Activated T-helper 1 cell treated with Interleukin-2 at 50 U/mL for 16 hours (primary cell): ENCODE measurements at regions not wholly inside any gene's neighbourhood (a gene's known extent, or its start where the extent isn't known, plus 50 kb on each side); places are given as distances from the start of the nearest gene placed in this dataset.
A peak's percentile ranks its signal among the peaks of the same experiment; 100 is the strongest.
"Not testable (repeated sequence)": the region's sequence is repeated elsewhere in the genome, so short reads cannot be mapped to it uniquely, and the experiment has no call there.

Source experiments
- DNase-seq: peaks from one replicate; pipeline ENCODE4 v3.0.0-alpha.2; 2020; ENCODE audit warnings: low read depth

DNA sequence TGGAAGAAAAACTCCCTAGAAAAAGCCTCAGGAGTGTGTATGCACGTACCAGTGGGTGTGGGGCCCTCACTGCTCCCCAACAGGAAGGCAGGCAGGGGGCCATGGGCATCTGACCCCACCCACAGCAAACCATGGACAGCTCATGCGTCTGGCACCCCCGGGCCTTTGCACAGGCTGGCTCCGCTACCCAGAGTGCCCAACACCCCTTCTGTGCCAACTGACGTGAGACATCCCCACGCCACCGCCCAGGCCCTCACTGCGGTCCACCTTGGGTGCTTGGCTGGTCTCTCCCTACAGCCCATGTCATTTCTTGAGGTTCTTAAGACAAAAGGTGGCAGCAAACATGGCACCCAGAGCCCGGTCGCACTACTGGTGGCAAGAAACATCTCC lies 91.4 kb downstream of the NCOR2 start:
- no peak for DNase-seq

DNA sequence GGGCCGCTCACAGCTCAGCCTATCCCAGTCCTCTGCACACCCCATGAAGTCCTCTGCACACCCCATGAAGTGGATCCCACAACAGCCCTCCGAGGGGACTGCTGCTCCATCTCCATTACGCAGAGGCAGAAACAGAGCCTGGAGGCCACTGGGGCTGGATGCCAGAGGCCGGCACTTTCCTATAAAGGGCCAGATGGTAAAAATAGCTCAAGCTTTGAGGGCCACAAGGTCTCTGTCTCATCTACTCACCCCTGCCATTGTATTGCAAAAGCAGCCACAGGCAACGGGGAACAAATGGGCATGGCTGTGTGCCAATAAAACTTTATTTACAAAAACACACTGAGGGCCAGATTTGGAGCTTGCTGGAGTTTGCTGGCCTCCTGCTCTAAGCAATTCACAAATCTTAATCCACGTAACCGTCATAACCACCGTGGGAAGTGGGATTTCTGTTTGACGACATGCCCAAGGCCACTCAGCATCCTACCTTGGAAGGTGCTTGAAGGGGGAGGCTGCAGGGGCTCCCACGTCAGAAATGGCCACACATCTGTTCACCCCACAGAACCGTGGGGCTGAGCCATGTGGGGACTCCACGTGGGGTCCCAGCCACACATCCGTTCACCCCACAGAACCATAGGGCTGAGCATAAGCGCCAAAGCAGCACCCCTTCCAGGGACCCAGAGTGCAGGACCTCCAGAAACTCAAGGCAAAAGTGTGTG lies 92.0 kb downstream of the NCOR2 start:
- no peak for DNase-seq

DNA sequence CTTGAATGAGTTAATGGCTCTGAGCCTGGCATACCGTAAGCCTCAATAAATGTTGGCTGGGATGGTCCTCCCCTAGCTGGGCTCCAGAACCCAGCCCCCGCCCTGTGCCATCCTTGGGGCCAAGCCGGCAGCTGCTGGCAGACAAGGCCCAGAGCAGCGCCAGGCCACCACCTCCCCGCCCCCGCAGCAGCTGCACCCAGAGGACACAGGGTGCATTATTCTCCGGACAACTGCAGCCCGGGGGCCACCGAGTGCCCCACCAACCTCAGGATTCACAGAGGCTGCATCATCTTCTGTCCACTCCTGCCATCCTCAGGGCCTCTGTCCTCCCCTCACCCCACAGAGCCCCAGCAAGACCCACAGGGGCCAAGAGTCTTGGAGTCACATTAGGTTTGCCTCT lies 92.7 kb downstream of the NCOR2 start:
- DNase-seq = no peak

DNA sequence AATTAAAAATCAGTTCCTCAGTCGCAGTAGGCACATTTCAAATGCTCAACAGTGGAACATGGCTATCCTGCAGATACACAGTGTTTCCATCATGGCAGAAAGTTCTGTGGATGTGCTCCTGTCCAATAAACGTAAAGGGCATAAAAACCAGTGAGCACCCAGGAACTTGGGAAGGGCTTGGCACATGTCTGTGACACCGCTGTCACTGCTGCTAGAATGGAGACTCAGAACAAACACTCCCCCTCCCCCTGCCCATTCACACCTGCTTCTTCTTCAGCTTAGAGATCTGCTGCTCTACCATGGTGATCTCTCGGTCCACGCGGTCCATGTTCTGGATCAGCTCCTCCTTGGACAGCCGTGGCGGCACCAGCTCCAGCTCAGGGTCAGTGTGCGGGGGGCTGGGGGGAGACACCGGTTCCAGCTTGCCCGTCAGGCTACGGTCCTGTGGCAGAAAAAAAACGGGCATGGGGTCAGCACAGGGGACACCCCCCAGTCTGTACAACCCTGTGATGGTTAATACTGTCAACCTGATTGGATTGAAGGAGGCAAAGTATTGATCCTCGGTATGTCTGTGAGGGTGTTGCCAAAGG lies 94.6 kb downstream of the NCOR2 start:
- no peak for DNase-seq

DNA sequence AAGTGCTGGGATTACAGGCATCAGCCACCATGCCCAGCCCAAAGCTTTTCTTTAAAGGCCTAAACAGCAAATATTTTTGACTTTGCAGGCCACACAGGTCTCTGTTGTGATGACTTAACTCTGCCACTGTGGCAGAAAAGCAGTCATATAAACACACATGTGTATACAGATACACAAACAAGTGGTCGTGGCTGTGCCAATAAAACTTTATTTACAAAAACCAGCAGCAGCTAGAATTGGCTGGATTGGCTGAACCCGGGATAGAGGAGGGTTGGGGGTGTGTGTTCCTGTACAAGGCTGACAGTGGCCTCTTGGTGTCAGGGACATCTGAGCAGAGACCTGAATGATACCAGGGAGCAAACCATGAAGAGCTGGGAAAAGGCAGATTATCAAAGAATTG lies 95.6 kb downstream of the NCOR2 start:
- DNase-seq = no peak

DNA sequence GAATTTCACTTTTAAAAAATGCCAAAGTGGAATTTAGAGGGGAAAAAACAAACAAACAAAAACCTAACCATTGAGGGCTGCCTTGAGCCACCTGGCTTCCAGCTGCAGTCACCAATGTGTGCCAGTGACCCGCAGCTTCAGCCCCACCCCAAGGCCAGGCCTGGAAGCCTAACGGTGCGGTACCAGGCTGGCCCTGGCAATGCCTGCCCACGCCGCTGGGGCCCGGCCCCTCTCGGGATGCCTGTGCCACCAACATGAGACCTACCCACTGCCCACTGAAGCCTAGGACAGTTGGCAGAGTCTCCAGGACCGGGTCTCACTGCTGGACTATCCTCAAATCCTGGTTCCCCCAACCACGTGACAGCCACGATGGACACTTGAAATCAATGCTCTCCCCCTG lies 96.6 kb downstream of the NCOR2 start:
- no peak for DNase-seq

DNA sequence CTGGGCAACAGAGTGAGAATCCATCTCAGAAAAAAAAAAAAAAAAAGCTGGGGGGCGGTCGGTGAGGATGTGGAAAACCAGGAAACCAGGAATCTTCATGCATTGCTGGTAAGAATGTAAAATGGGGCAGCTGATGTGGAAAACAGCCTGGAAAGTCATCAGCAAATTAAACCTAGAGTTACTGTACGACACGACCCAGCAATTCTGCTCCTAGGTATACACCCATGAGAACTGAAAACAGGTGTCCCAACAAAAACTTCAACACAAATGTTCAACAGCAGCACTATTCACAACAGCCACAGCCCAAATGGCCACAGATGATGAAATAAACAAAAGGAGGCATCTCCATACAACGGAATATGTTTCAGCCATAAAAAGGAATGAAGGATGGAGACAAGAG lies 97.3 kb downstream of the NCOR2 start:
- DNase-seq = no peak

DNA sequence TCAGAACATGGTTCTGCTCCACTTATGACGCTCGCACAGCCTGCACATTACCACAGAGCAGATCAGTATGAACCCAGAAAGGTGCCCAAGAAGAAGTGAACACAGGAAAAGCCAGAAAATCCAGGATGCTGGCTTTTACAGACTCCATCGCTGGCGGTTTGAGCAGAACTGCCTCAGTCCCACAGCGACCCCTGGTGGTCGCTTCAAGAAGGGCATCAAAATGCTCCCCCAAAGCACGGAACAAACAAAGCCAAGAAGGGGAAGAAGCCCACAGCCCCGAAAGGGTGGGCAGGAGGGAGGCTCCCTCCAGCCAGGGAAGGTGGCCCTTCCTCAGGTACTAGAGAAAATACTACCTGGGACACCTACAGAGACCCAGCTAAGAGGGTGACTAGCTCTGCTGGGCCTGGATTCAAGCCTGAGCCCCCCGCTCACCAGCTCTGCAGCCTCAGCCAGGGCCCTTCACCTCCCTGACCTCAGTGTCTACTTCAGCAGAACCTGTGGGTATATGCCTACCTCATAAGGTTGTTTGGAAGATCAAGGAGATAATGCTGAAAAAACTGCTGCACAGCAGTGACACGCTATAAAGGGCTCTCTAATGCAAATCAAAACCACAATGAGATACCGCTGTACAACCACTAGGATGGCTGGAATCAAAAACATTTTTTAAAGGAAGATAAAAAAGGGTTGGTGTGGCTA lies 98.1 kb downstream of the NCOR2 start:
- DNase-seq = no peak

DNA sequence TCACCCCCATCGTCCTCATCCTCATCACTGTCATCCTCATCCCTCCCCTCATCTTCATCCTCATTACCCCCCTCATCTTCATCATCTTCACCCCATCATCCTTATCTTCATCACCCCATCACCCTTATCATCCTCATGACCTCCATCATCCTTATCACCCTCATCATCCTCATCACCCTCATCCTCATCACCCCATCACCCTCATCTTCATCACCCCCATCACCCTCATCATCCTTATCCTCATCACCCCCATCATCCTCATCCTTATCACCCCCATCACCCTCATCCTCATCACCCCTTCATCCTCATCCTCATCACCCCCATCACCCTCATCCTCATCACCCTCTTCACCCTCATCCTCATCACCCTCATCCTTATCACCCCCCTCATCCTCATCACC lies 99.9 kb downstream of the NCOR2 start:
- DNase-seq = not testable (repeated sequence)

DNA sequence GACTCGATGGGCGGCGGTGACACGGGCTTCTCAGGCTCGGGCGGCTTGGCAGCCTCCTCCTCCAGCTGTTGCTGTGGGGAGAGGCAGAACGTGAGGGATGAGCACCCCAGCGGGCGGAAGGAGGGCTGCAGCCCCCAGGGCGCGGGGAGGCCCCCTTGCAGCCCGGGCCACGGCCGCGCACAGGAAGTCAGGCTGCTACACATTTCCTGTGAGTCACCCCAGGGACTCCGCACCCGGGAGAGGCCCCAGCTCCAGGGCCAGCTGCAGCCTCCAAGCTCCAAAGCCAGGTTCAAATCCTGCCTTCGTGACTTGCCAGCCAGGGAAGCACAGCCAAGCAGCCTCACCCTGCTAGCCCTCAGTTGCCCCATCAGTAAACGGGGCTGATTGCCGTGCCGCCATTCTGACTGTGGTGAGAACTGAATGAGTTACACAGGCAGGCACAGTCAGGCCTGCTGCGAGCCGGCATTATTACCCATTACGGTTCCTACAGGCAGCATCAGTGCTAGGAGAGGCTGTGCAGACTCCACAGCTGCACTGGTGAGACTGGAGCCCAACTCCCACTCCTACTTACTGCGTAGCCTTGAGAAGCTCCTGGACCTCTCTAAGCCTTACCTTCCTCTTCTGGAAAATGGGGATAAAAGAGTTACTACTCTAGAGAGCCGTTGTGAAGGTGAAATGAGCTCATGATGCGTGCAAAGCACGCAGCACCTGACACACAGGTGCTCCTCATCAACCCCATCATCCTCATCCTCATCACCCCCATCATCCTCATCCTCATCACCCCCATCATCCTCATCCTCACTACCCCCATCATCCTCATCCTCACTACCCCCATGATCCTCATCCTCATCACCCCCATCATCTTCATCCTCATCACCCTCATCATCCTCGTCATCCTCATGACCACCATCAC lies 100.9 kb downstream of the NCOR2 start:
- peak; percentile 86 for DNase-seq

DNA sequence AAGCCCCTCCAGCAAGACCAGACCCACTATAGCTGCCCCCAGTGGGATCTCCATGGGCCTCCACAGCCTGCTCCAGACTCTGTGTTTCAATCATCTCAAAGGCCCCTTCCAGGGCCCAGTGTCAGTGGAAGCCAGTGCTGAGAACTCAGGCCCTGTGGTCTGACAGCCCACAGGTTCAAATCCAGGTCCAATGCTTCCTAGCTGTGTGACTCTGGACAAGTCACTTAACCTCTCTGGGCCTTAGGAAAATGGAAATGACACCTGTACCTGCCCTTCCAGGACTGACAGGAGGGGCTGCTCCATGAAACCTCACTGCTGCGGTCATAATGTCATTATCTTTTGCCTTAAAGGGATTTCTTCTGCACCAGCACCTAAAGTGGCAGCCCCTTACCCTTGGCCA lies 101.9 kb downstream of the NCOR2 start:
- DNase-seq = no peak

DNA sequence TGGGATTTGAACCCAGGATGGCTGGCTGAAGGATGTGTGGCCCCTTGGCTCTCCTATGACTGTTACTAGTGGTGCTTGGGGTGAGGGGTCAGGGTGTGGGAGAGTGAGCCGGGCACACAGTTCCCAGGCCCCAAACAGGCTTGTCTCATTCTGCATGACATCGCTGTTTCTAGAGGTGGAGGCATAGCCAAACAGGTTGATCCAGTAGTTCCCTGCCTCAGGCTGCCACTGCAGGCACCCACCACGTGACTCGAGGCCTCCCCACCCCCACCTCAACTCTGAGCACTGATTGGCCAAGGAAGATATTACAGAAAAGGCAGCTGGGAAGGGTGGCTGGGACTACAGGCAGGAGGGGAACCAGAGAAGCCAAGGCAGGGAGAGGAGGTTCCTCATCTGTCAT lies 102.6 kb downstream of the NCOR2 start:
- no peak for DNase-seq

DNA sequence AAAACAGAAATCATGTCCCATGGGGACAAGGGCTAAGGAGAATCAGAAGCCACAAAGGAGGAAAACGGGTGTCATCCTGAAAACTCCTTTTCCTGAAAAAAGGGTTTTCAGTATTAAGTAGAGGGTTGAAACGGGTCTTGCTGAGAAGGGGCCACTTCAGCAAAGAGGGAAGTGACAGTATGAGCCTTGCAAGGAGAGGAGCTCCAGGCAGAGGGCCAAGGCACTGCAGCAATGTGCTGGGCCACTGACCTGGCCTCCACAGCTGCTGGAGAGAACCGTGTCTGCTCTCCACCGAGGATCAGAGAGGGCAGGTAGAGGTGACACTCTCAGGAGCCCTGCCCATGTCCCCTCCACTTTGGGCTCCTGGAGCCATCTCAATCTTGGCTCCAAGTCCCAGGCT lies 103.3 kb downstream of the NCOR2 start:
- no peak for DNase-seq

DNA sequence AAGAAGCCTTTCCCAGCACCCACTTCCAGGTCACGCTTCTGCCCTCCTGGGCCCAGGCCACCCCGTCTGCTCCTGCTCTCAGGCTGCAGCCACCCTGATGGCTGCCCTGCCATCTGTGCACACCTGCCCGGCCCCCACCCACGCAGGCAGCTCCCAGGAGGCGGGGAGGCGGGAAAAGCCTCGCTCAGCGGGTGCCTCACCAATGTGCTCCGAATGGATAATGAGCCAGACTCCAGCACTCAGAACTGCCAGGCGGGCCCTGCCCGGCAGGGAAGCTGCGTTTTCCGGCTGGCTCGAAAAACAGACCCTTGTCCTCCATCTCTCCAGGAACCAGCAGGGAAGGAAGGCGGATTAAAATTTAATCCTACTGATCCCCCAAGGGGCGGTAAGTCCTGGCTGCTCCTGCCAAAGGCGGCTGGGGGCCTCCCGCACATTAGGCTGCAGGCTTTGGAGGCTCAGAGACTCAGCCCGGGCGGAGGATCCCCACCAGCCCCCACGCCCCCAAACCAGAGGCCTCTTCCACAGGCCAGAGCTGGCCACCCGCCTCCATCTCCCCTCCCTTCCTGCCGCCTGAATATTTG lies 104.0 kb downstream of the NCOR2 start:
- DNase-seq = no peak

DNA sequence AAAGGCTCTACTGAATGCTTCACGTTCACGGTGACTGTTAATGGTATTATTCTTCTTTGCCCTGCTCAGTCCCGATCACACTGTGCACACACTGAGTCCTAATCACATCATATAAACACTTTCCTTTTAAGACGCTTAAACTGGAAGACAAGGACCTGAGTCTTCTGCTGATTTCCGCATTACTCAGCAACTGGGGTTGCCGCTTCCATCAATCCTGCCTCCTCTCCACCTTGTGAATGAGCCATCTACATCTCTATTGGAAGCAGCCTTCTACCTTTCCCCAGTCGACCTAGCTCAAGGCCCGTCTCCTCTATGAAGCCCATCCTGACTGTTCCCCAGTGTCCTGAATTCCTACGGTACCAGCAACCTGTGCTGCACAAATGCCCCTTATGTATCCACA lies 104.7 kb downstream of the NCOR2 start:
- DNase-seq = no peak

DNA sequence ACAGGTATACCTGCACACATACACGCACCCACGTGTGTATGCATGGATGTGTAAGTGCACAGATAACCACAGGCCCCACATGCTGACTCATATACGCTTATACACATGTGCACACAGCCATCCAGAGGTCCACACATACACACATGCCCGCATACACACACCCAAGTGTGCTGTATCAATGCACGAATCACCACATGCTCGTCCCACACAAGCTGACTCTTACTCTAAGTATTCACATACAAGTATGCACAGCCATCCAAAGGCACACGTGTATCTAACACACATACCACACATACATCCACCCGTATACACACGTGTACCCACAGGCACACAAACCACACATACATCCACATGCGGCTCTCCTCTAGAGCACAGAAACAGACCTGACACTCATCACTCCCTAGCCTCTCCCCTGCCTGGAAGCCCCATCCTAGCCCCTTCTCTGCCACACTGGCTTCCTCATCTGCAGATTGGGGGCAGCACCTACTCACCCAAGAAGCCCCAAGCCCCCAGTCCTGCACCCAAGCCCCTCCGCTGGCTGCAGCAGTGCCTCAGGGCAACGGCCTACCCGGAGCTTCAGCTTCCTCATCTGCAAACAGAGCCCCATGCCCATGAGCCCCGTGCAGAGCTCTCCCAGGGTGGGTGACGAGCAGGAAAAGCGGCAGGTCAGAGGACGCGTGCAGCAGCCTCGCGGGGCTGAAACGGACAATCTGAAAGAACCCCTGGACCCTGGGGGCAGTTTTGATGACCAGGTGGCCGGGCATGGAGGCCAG lies 105.4 kb downstream of the NCOR2 start:
- DNase-seq = no peak

DNA sequence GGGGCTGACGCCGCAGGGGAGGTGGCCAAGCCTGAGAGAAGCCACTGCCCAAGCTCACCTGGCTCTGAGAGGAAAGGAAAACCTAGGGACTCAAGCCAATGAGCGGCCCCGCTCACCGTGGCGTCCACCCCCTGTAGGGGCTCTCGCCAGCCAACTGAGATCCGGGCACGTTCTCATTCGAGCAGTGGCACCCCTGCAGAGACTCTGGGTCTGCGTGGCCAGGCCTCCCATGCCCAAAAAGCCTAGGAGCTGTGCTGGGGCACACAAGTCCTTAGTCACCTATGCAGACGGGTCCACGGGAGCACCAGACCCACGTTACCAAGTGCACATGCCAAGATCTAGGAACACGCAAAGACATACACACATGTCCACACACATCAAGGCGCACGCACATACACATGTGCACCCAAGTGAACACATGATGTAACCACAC lies 106.2 kb downstream of the NCOR2 start:
- no peak for DNase-seq

DNA sequence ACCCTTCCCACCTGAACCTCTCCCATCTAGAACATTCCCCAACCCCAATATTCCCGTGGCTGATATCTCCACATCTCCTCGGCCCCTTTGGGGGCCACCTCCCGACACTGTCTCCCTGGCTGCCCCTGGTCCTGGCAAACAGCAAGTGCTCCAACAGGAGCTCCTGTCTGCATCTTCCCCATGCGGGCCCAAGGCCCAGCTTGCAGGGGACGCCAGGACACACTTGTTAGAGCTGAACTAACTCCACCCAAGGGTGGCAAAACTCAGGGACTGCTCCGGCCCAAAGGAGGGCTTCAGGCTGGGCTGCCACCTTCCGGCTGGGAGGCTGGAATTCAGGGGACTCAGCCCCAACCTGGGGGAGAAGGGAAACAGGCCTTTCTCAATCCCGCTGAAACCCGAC lies 106.6 kb downstream of the NCOR2 start:
- DNase-seq = no peak

DNA sequence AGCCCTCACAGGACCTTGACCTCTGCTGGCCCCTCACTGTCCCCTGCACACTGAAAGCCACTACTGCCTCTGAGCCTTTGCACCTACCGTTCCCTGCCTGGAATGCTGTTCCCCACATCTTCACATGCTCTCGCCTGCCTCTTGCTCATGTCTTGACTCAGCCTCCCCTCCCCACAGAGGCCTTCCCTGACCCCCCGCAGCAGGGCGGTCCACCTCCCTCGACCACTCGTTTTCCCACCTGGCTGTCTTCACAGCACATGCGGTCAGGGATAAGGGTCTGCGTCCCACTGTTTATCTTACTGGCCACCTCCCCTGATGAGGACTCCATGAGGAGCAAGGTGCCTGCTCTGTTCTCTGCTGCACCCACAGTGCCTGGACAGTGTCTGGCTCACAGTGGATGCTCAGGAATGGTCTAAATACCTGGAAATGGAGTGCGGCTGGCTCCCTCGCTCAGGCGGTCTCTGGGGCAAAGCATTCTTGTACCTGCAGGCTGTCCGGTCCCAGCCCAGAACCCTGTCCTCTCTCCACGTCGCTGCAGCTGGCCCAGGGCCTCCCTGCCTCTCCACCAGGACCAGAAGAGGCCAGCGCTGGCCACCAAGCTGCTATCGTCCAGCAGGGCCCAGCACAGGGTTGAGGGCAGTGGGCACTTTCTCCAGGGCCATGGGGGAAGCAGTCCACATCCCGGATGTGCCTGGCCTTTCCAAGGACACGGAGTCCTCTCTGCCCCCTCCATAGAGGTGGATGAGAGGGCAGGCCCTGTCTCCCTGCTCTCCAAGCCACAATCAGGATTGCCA lies 107.4 kb downstream of the NCOR2 start:
- no peak for DNase-seq
